ENCODE measurements at regions not wholly inside any gene's neighbourhood (a gene's known extent, or its start where the extent isn't known, plus 50 kb on each side); places are given as distances from the start of the nearest gene placed in this dataset.
A peak's percentile ranks its signal among the peaks of the same experiment; 100 is the strongest.
"Not testable (repeated sequence)": the region's sequence is repeated elsewhere in the genome, so short reads cannot be mapped to it uniquely, and the experiment has no call there.

GRCh38 chr1:184818646-184819045 lies 64.0 kb upstream of the EDEM3 start:
- no peak overlapping the region for H3K27ac ChIP-seq (ENCODE audit: low read depth)
- peaks cover 12% of the 10 kb centered on the region for H3K36me3 ChIP-seq (ENCODE audit: insufficient read depth)
- no peak for TF ChIP-seq REST (IDR thresholded peaks at IDR 0.05; ENCODE audit: unreplicated experiment)
- no peaks in the 10 kb centered on the region for H3K79me2 ChIP-seq (replicated peaks; ENCODE audit: insufficient read depth)
- no peaks in the 10 kb centered on the region for H3F3A ChIP-seq (replicated peaks; ENCODE audit: low read depth)
- no peak overlapping the region for H3K27ac Mint-ChIP-seq
- H3K27me3 ChIP-seq (ENCODE audit: insufficient read depth) = no peaks in the 10 kb centered on the region
- H2AFZ ChIP-seq = no peak overlapping the region
- H4K20me1 ChIP-seq (replicated peaks; ENCODE audit: insufficient read depth) = no peaks in the 10 kb centered on the region
- ATAC-seq = no peak
- H3K4me1 ChIP-seq (ENCODE audit: insufficient read depth) = no peaks in the 10 kb centered on the region
- H3K27me3 Mint-ChIP-seq (ENCODE audit: insufficient read depth, low read depth, poor library complexity) = peaks cover 2% of the 10 kb centered on the region
- no peak overlapping the region for H3K4me3 ChIP-seq
- H3K36me3 Mint-ChIP-seq (ENCODE audit: low read depth) = peaks cover 72% of the 10 kb centered on the region
- H3K4me3 Mint-ChIP-seq = no peak overlapping the region
- H3K4me1 Mint-ChIP-seq = no peaks in the 10 kb centered on the region
- H3K9me2 ChIP-seq (ENCODE audit: insufficient read depth) = 0 out of 2 replicates have a peak, but pooled peaks cover 7% of the 10 kb centered on the region
- H3K9me3 Mint-ChIP-seq = peaks cover 35% of the 10 kb centered on the region
- H3K4me2 ChIP-seq = no peak overlapping the region
- DNase-seq (ENCODE audit: low spot score) = no peak

GRCh38 chr1:184817003-184817402 lies 62.3 kb upstream of the EDEM3 start:
- not testable (repeated sequence) for H3K4me3 Mint-ChIP-seq; H3K4me3 ChIP-seq; H3K4me1 Mint-ChIP-seq; ATAC-seq; DNase-seq (ENCODE audit: low spot score); H4K20me1 ChIP-seq (replicated peaks; ENCODE audit: insufficient read depth); H3K4me2 ChIP-seq; H3K9me2 ChIP-seq (ENCODE audit: insufficient read depth); H3K27ac Mint-ChIP-seq; H3K27me3 ChIP-seq (ENCODE audit: insufficient read depth); H3K27ac ChIP-seq (ENCODE audit: low read depth); H3F3A ChIP-seq (replicated peaks; ENCODE audit: low read depth); H3K4me1 ChIP-seq (ENCODE audit: insufficient read depth); H3K27me3 Mint-ChIP-seq (ENCODE audit: insufficient read depth, low read depth, poor library complexity); H3K79me2 ChIP-seq (replicated peaks; ENCODE audit: insufficient read depth); H2AFZ ChIP-seq
- Mint-ChIP-seq H3K9me3 (peaks cover 52% of the 10 kb centered on the region), H3K36me3 (ENCODE audit: low read depth) (peaks cover 79% of the 10 kb centered on the region)
- H3K36me3 ChIP-seq (ENCODE audit: insufficient read depth) = peaks cover 22% of the 10 kb centered on the region

GRCh38 chr1:184813528-184814089 lies 59.0 kb upstream of the EDEM3 start:
- Mint-ChIP-seq H3K9me3 (peaks cover 58% of the 10 kb centered on the region), H3K27me3 (ENCODE audit: insufficient read depth, low read depth, poor library complexity) (no peaks in the 10 kb centered on the region), H3K27ac (no peak overlapping the region), H3K36me3 (ENCODE audit: low read depth) (peaks cover 78% of the 10 kb centered on the region), H3K4me1 (no peaks in the 10 kb centered on the region), H3K4me3 (no peak overlapping the region)
- DNase-seq (ENCODE audit: low spot score) = peak; percentile 63
- no peak for ATAC-seq
- Histone ChIP-seq H3K4me1 (ENCODE audit: insufficient read depth) (no peaks in the 10 kb centered on the region), H3K4me2 (no peak overlapping the region), H3K9me2 (ENCODE audit: insufficient read depth) (0 out of 2 replicates have a peak, but pooled peaks cover 3% of the 10 kb centered on the region), H3K36me3 (ENCODE audit: insufficient read depth) (peaks cover 22% of the 10 kb centered on the region), H3K4me3 (no peak overlapping the region; the same call in 1 of the 2 replicates), H2AFZ (no peak overlapping the region), H4K20me1 (replicated peaks; ENCODE audit: insufficient read depth) (no peaks in the 10 kb centered on the region), H3K79me2 (replicated peaks; ENCODE audit: insufficient read depth) (no peaks in the 10 kb centered on the region), H3K27me3 (ENCODE audit: insufficient read depth) (no peaks in the 10 kb centered on the region), H3K27ac (ENCODE audit: low read depth) (no peak overlapping the region), H3F3A (replicated peaks; ENCODE audit: low read depth) (no peaks in the 10 kb centered on the region)
- no peak for TF ChIP-seq REST (IDR thresholded peaks at IDR 0.05; ENCODE audit: unreplicated experiment)
- no peak for TF ChIP-seq ZNF114 (CRISPR knock-in tag; IDR thresholded peaks at IDR 0.05)
- TF ChIP-seq CREB1 (CRISPR knock-in tag; IDR thresholded peaks at IDR 0.05; ENCODE audit: low read depth) = no peak
- TF ChIP-seq NANOG (IDR thresholded peaks at IDR 0.05; ENCODE audit: borderline replicate concordance) = no peak
- TF ChIP-seq, protein P1, sequence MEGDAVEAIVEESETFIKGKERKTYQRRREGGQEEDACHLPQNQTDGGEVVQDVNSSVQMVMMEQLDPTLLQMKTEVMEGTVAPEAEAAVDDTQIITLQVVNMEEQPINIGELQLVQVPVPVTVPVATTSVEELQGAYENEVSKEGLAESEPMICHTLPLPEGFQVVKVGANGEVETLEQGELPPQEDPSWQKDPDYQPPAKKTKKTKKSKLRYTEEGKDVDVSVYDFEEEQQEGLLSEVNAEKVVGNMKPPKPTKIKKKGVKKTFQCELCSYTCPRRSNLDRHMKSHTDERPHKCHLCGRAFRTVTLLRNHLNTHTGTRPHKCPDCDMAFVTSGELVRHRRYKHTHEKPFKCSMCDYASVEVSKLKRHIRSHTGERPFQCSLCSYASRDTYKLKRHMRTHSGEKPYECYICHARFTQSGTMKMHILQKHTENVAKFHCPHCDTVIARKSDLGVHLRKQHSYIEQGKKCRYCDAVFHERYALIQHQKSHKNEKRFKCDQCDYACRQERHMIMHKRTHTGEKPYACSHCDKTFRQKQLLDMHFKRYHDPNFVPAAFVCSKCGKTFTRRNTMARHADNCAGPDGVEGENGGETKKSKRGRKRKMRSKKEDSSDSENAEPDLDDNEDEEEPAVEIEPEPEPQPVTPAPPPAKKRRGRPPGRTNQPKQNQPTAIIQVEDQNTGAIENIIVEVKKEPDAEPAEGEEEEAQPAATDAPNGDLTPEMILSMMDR (conservative IDR thresholded peaks at IDR 0.05; ENCODE audit: low read depth in 2 of 2) = no peak
- no peak for TF ChIP-seq EZH2 (IDR thresholded peaks at IDR 0.05; ENCODE audit: low read depth, unreplicated experiment)
